Neural cell (in vitro differentiated cells): ENCODE measurements at regions not wholly inside any gene's neighbourhood (a gene's known extent, or its start where the extent isn't known, plus 50 kb on each side); places are given as distances from the start of the nearest gene placed in this dataset.

Source experiments
- H2AFZ ChIP-seq: fragments of 200-600, 300-800 bp; sonication (generic), shearing (Covaris generic); 2 replicates; pipeline ENCODE4 v1.6.0; 2014; ENCODE audit warnings: low read depth, mild to moderate bottlenecking, antibody characterized with exemption, low read length, moderate library complexity
- H3F3A ChIP-seq: fragments of 200-600 bp; shearing (Covaris generic); 2 replicates; pipeline ENCODE4 v1.6.1; 2016; ENCODE audit warnings: mild to moderate bottlenecking, moderate library complexity, mixed read lengths, antibody characterized with exemption, low read length; ENCODE audit not compliant: insufficient read depth, poor library complexity, severe bottlenecking
- H3K27ac ChIP-seq: fragments of 200-600, 300-800 bp; sonication (generic), shearing (Covaris generic); 2 replicates; pipeline ENCODE4 v1.5.1; 2014; ENCODE audit warnings: mild to moderate bottlenecking, low read length, moderate library complexity
- H3K27me3 ChIP-seq: fragments of 300-800, 200-600 bp; sonication (generic), shearing (Covaris generic); 2 replicates; pipeline ENCODE4 v1.6.0; 2014; ENCODE audit warnings: mild to moderate bottlenecking, low read depth, low read length, moderate library complexity; ENCODE audit not compliant: insufficient read depth
- H3K36me3 ChIP-seq: fragments of 300-800, 200-600 bp; sonication (generic), shearing (Covaris generic); 2 replicates; pipeline ENCODE4 v1.5.1; 2014; ENCODE audit warnings: mild to moderate bottlenecking, antibody characterized with exemption, low read length, moderate library complexity; ENCODE audit not compliant: insufficient read depth
- H3K4me2 ChIP-seq: fragments of 300-800, 200-600 bp; sonication (generic), shearing (Covaris generic); 2 replicates; pipeline ENCODE4 v1.6.0; 2014; ENCODE audit warnings: mild to moderate bottlenecking, low read length
- H3K4me3 ChIP-seq: fragments of 300-800, 200-600 bp; sonication (generic), shearing (Covaris generic); 2 replicates; pipeline ENCODE4 v1.5.1; 2014; ENCODE audit warnings: mild to moderate bottlenecking, low read length, moderate library complexity
- H3K79me2 ChIP-seq: fragments of 200-600 bp; shearing (Covaris generic); replicated peaks from 2 replicates; pipeline ENCODE4 v1.6.0; 2014; ENCODE audit warnings: mild to moderate bottlenecking, low read length, moderate library complexity; ENCODE audit not compliant: insufficient read depth
- H3K9ac ChIP-seq: fragments of 300-800, 200-600 bp; sonication (generic), shearing (Covaris generic); 2 replicates; pipeline ENCODE4 v1.6.1; 2016; ENCODE audit warnings: mild to moderate bottlenecking, low read length, mixed read lengths
- H3K9me2 ChIP-seq: fragments of 200-600 bp; shearing (Covaris generic); 2 replicates; pipeline ENCODE4 v1.6.1; 2016; ENCODE audit warnings: mild to moderate bottlenecking, low read length, mixed read lengths; ENCODE audit not compliant: insufficient read depth
- H3K9me3 ChIP-seq: fragments of 200-600, 300-800 bp; sonication (generic), shearing (Covaris generic); 2 replicates; pipeline ENCODE4 v1.6.1; 2016; ENCODE audit warnings: mild to moderate bottlenecking, mixed run types, low read length, moderate library complexity, mixed read lengths
- H4K20me1 ChIP-seq: fragments of 200-600 bp; shearing (Covaris generic); 2 replicates; pipeline ENCODE4 v1.6.1; 2016; ENCODE audit warnings: mild to moderate bottlenecking, mixed run types; ENCODE audit not compliant: insufficient read depth
- EP300 ChIP-seq: fragments of 450-650 bp; conservative IDR thresholded peaks from 2 replicates; pipeline ENCODE4 v1.6.1; 2014; ENCODE audit warnings: antibody characterized with exemption, mild to moderate bottlenecking, moderate library complexity; ENCODE audit not compliant: poor library complexity, severe bottlenecking
- EZH2 ChIP-seq: fragments of 200-600, 300-800 bp; shearing (Covaris generic), sonication (generic); IDR thresholded peaks from 2 replicates; pipeline ENCODE4 v1.6.1; 2014; ENCODE audit warnings: antibody characterized with exemption, low read length, borderline replicate concordance, mild to moderate bottlenecking; ENCODE audit not compliant: insufficient read depth, poor library complexity, severe bottlenecking
- MXI1 ChIP-seq: fragments of 450-650 bp; conservative IDR thresholded peaks from 2 replicates; pipeline ENCODE4 v1.6.1; 2014; ENCODE audit warnings: antibody characterized with exemption, mild to moderate bottlenecking; ENCODE audit not compliant: poor library complexity, severe bottlenecking
- POLR2AphosphoS5 ChIP-seq: IDR thresholded peaks from 2 replicates; pipeline ENCODE4 v1.6.1; 2012
- RAD21 ChIP-seq: fragments of 450-650 bp; conservative IDR thresholded peaks from 2 replicates; pipeline ENCODE4 v1.6.1; 2014; ENCODE audit warnings: antibody characterized with exemption, mild to moderate bottlenecking, moderate library complexity
- SMC3 ChIP-seq: fragments of 450-650 bp; conservative IDR thresholded peaks from 2 replicates; pipeline ENCODE4 v1.6.1; 2014; ENCODE audit warnings: antibody characterized with exemption, mild to moderate bottlenecking, moderate library complexity; ENCODE audit not compliant: poor library complexity
- TAF1 ChIP-seq: IDR thresholded peaks from 2 replicates; pipeline ENCODE4 v1.6.1; 2012; ENCODE audit warnings: low read depth
- TF ChIP-seq, protein P1 (sequence below): fragments of 450-650 bp; IDR thresholded peaks from 2 replicates; pipeline ENCODE4 v1.5.1; 2014; ENCODE audit warnings: antibody characterized with exemption, mild to moderate bottlenecking, moderate library complexity; ENCODE audit not compliant: poor library complexity, severe bottlenecking
- TF ChIP-seq, protein P2 (sequence below): IDR thresholded peaks from 2 replicates; pipeline ENCODE4 v1.6.1; 2012; ENCODE audit warnings: borderline replicate concordance

DNA sequence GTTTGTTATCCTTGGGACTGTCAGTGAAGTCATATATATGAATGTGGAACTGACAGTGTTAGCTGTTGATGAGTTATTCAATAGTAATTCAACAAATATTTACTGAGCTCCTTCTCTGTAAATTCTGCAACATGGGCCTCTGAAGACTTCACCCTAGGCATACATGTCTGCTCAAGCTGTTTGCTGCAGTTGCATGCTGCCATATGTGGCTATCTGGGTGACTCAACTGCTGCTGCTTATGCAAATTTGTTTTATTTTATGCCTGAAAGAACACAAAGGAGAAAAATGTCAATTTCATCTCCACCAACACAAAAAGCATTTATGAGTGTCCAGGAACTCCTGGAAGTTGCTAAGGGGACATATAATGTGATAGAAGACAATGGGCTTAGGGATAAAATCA is 417.6 kb downstream of the AASDHPPT start:
- Histone ChIP-seq H3K36me3 (no peaks in the 10 kb centered on the region), H3K9ac (no peak overlapping the region), H3K9me2 (no peaks in the 10 kb centered on the region), H3K79me2 (no peaks in the 10 kb centered on the region), H3K4me3 (no peak overlapping the region), H2AFZ (no peak overlapping the region), H3K9me3 (no peaks in the 10 kb centered on the region), H3K27ac (no peak overlapping the region), H3F3A (no peaks in the 10 kb centered on the region), H3K4me2 (no peak overlapping the region), H4K20me1 (no peaks in the 10 kb centered on the region), H3K27me3 (no peaks in the 10 kb centered on the region)
- TF ChIP-seq EP300, result no peak
- TF ChIP-seq POLR2AphosphoS5, result no peak
- TF ChIP-seq EZH2, result no peak
- TF ChIP-seq TAF1, result no peak
- no peak for TF ChIP-seq RAD21
- TF ChIP-seq, protein P1, sequence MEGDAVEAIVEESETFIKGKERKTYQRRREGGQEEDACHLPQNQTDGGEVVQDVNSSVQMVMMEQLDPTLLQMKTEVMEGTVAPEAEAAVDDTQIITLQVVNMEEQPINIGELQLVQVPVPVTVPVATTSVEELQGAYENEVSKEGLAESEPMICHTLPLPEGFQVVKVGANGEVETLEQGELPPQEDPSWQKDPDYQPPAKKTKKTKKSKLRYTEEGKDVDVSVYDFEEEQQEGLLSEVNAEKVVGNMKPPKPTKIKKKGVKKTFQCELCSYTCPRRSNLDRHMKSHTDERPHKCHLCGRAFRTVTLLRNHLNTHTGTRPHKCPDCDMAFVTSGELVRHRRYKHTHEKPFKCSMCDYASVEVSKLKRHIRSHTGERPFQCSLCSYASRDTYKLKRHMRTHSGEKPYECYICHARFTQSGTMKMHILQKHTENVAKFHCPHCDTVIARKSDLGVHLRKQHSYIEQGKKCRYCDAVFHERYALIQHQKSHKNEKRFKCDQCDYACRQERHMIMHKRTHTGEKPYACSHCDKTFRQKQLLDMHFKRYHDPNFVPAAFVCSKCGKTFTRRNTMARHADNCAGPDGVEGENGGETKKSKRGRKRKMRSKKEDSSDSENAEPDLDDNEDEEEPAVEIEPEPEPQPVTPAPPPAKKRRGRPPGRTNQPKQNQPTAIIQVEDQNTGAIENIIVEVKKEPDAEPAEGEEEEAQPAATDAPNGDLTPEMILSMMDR, result no peak
- TF ChIP-seq MXI1, result no peak

DNA sequence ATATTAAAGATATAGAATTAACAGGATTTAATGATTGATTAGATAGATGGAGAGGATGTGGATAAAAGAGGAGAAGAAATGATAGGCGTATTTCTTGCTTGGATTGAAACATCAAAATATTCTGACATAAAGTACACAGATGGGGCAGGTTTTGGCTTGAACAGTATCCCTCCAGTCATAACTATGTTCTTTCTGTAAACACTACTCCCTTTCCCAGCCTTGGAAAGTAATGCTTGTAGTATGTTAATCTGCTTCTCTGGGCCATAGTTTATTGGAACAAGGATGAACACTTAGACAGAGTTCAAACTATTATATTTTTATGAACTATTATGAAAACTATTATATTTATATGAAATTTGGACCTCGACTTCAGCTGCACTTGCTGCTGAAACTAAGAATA is 419.2 kb downstream of the AASDHPPT start:
- Histone ChIP-seq H3K9ac (no peak overlapping the region), H2AFZ (no peak overlapping the region), H3K4me3 (no peak overlapping the region), H4K20me1 (no peaks in the 10 kb centered on the region), H3K9me2 (no peaks in the 10 kb centered on the region), H3K36me3 (no peaks in the 10 kb centered on the region), H3K4me2 (no peak overlapping the region), H3K9me3 (no peaks in the 10 kb centered on the region), H3F3A (no peaks in the 10 kb centered on the region), H3K27me3 (no peaks in the 10 kb centered on the region), H3K27ac (no peak overlapping the region), H3K79me2 (no peaks in the 10 kb centered on the region)
- TF ChIP-seq EZH2, result no peak
- no peak for TF ChIP-seq TAF1
- TF ChIP-seq, protein P1, result no peak
- TF ChIP-seq RAD21, result no peak
- no peak for TF ChIP-seq EP300
- TF ChIP-seq POLR2AphosphoS5, result no peak
- TF ChIP-seq MXI1, result no peak
- TF ChIP-seq SMC3, result no peak
- TF ChIP-seq, protein P2, sequence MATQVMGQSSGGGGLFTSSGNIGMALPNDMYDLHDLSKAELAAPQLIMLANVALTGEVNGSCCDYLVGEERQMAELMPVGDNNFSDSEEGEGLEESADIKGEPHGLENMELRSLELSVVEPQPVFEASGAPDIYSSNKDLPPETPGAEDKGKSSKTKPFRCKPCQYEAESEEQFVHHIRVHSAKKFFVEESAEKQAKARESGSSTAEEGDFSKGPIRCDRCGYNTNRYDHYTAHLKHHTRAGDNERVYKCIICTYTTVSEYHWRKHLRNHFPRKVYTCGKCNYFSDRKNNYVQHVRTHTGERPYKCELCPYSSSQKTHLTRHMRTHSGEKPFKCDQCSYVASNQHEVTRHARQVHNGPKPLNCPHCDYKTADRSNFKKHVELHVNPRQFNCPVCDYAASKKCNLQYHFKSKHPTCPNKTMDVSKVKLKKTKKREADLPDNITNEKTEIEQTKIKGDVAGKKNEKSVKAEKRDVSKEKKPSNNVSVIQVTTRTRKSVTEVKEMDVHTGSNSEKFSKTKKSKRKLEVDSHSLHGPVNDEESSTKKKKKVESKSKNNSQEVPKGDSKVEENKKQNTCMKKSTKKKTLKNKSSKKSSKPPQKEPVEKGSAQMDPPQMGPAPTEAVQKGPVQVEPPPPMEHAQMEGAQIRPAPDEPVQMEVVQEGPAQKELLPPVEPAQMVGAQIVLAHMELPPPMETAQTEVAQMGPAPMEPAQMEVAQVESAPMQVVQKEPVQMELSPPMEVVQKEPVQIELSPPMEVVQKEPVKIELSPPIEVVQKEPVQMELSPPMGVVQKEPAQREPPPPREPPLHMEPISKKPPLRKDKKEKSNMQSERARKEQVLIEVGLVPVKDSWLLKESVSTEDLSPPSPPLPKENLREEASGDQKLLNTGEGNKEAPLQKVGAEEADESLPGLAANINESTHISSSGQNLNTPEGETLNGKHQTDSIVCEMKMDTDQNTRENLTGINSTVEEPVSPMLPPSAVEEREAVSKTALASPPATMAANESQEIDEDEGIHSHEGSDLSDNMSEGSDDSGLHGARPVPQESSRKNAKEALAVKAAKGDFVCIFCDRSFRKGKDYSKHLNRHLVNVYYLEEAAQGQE, result no peak
